IMR-90 (cell line): ENCODE measurements at regions not wholly inside any gene's neighbourhood (a gene's known extent, or its start where the extent isn't known, plus 50 kb on each side); places are given as distances from the start of the nearest gene placed in this dataset.

Source experiments
- ATAC-seq: fragments of 200-7000 bp; cut with Tn5 transposase; 2 replicates; pipeline ENCODE4 v1.9.1; 2020; ENCODE audit warnings: low read depth, mild to moderate bottlenecking, moderate library complexity
- BruUV-seq: library from RNA; stranded (reverse); fragments of 400-500 nt; replicated peaks from 2 replicates; lab custom pipeline; 2021; lab: Mats Ljungman, UMichigan
- CTCF ChIA-PET: fragments of 300-600 bp; formaldehyde crosslinking; extraction: SDS; loops from one replicate; lab custom pipeline; 2021; ENCODE audit warnings: antibody characterized with exemption; lab: Yijun Ruan, JAX
- POLR2A ChIA-PET: fragments of 300-600 bp; sonication (Branson Sonifier 250); formaldehyde crosslinking; loops from one replicate; lab custom pipeline; 2022; ENCODE audit warnings: antibody characterized with exemption; ENCODE audit not compliant: unreplicated experiment; lab: Charles Lee
- DNase-seq: peaks from one replicate; pipeline ENCODE4 v3.0.0; 2013
- H2AFZ ChIP-seq: replicated peaks from 2 replicates; pipeline ENCODE3; 2013; ENCODE audit warnings: low read length, mild to moderate bottlenecking; ENCODE audit not compliant: poor library complexity
- H2AK5ac ChIP-seq: 2 replicates; pipeline ENCODE4 v1.6.1; 2013; ENCODE audit warnings: low read depth, low read length, inconsistent platforms
- H2AK9ac ChIP-seq: replicated peaks from 2 replicates; pipeline ENCODE3; 2013; ENCODE audit warnings: mild to moderate bottlenecking, low read depth, low read length, moderate library complexity; ENCODE audit not compliant: poor library complexity
- H2BK120ac ChIP-seq: 2 replicates; pipeline ENCODE4 v1.6.1; 2013; ENCODE audit warnings: low read depth, low read length, inconsistent platforms
- H2BK15ac ChIP-seq: 3 replicates; pipeline ENCODE4 v1.6.1; 2013; ENCODE audit warnings: low read depth, low read length, inconsistent platforms
- H2BK20ac ChIP-seq: 2 replicates; pipeline ENCODE4 v1.6.1; 2013; ENCODE audit warnings: low read depth, mild to moderate bottlenecking, inconsistent platforms, low read length, moderate library complexity
- H2BK5ac ChIP-seq: 2 replicates; pipeline ENCODE4 v1.6.1; 2013; ENCODE audit warnings: mild to moderate bottlenecking, low read depth, low read length, inconsistent platforms; ENCODE audit not compliant: poor library complexity, severe bottlenecking
- H3K14ac ChIP-seq: replicated peaks from 2 replicates; pipeline ENCODE4 v1.6.1; 2013; ENCODE audit warnings: low read depth, low read length, inconsistent platforms
- H3K18ac ChIP-seq: 2 replicates; pipeline ENCODE4 v1.6.1; 2013; ENCODE audit warnings: low read depth, low read length, control low read depth
- H3K23ac ChIP-seq: 2 replicates; pipeline ENCODE4 v1.6.1; 2013; ENCODE audit warnings: low read depth, low read length, inconsistent platforms
- H3K27ac ChIP-seq: 2 replicates; pipeline ENCODE4 v1.5.1; 2013; ENCODE audit warnings: mild to moderate bottlenecking, control low read depth, low read length; ENCODE audit not compliant: insufficient read depth
- H3K27me3 ChIP-seq: 2 replicates; pipeline ENCODE4 v1.6.1; 2013; ENCODE audit warnings: low read length; ENCODE audit not compliant: control insufficient read depth, insufficient read depth
- H3K36me3 ChIP-seq: 2 replicates; pipeline ENCODE4 v1.6.1; 2013; ENCODE audit warnings: low read length, mixed read lengths; ENCODE audit not compliant: control insufficient read depth, insufficient read depth
- H3K4ac ChIP-seq: 2 replicates; pipeline ENCODE4 v1.6.1; 2013; ENCODE audit warnings: low read depth, low read length, inconsistent platforms
- H3K4me1 ChIP-seq: 2 replicates; pipeline ENCODE4 v1.6.1; 2013; ENCODE audit warnings: low read length, mixed read lengths; ENCODE audit not compliant: control insufficient read depth, insufficient read depth
- H3K4me2 ChIP-seq: 2 replicates; pipeline ENCODE4 v1.6.1; 2013; ENCODE audit warnings: low read depth, mild to moderate bottlenecking, control low read depth, low read length, moderate library complexity
- H3K4me3 ChIP-seq: 2 replicates; pipeline ENCODE4 v1.5.1; 2013; ENCODE audit warnings: low read depth, mild to moderate bottlenecking, control low read depth, low read length, moderate library complexity; ENCODE audit not compliant: insufficient read depth
- H3K56ac ChIP-seq: 2 replicates; pipeline ENCODE4 v1.6.1; 2013; ENCODE audit warnings: low read length, inconsistent platforms; ENCODE audit not compliant: insufficient read depth; ENCODE audit errors: extremely low read depth
- H3K79me1 ChIP-seq, 2 experiments: 2 replicates each; pipeline ENCODE4 v1.6.1; 2013; ENCODE audit warnings: low read length in 2 of 2, inconsistent platforms in 1 of 2, low read depth in 1 of 2
- H3K9ac ChIP-seq: 2 replicates; pipeline ENCODE4 v1.6.1; 2013; ENCODE audit warnings: low read depth, low read length, control low read depth
- H3K9me1 ChIP-seq: 2 replicates; pipeline ENCODE4 v1.6.1; 2013; ENCODE audit warnings: low read length, inconsistent platforms; ENCODE audit not compliant: insufficient read depth
- H3K9me3 ChIP-seq: 2 replicates; pipeline ENCODE4 v1.6.1; 2013; ENCODE audit warnings: low read length; ENCODE audit not compliant: control insufficient read depth, insufficient read depth
- H4K20me1 ChIP-seq: 2 replicates; pipeline ENCODE4 v1.6.1; 2013; ENCODE audit warnings: low read length, inconsistent platforms; ENCODE audit not compliant: insufficient read depth
- H4K5ac ChIP-seq: 2 replicates; pipeline ENCODE4 v1.6.1; 2013; ENCODE audit warnings: mild to moderate bottlenecking, low read depth, low read length, control low read depth
- H4K8ac ChIP-seq, 2 experiments: 2 replicates each; pipeline ENCODE4 v1.6.1; 2013; ENCODE audit warnings: low read depth in 2 of 2, low read length in 2 of 2, control low read depth in 1 of 2, inconsistent platforms in 1 of 2
- H4K91ac ChIP-seq: 2 replicates; pipeline ENCODE4 v1.6.1; 2013; ENCODE audit warnings: low read depth, low read length, inconsistent platforms; ENCODE audit not compliant: insufficient read depth
- BHLHE40 ChIP-seq: fragments of 150-350 bp; IDR thresholded peaks from 2 replicates; pipeline ENCODE4 v1.6.1; 2016; ENCODE audit warnings: mild to moderate bottlenecking, low read depth, low read length
- CEBPB ChIP-seq: IDR thresholded peaks from 2 replicates; pipeline ENCODE4 v1.6.1; 2012; ENCODE audit warnings: low read depth, low read length, improper control_type of control experiment
- FOS ChIP-seq: fragments of 150-350 bp; IDR thresholded peaks from 2 replicates; pipeline ENCODE4 v1.6.1; 2016; ENCODE audit warnings: low read depth, low read length
- MAFK ChIP-seq: IDR thresholded peaks from 2 replicates; pipeline ENCODE4 v1.6.1; 2012; ENCODE audit warnings: low read depth, low read length, improper control_type of control experiment
- MXI1 ChIP-seq: IDR thresholded peaks from 2 replicates; pipeline ENCODE4 v1.6.1; 2012; ENCODE audit warnings: low read depth, mild to moderate bottlenecking, low read length, moderate library complexity, borderline replicate concordance
- NFE2L2 ChIP-seq: fragments of 150-350 bp; IDR thresholded peaks from 2 replicates; pipeline ENCODE4 v1.6.1; 2016; ENCODE audit warnings: low read depth, mild to moderate bottlenecking, low read length
- POLR2A ChIP-seq: IDR thresholded peaks from 2 replicates; pipeline ENCODE4 v1.6.1; 2012; ENCODE audit warnings: mild to moderate bottlenecking, low read depth, low read length
- RAD21 ChIP-seq: IDR thresholded peaks from 2 replicates; pipeline ENCODE4 v1.6.1; 2012; ENCODE audit warnings: low read length, improper control_type of control experiment
- RCOR1 ChIP-seq: IDR thresholded peaks from 2 replicates; pipeline ENCODE4 v1.6.1; 2012; ENCODE audit warnings: mild to moderate bottlenecking, low read length, improper control_type of control experiment; ENCODE audit not compliant: insufficient replicate concordance
- RFX5 ChIP-seq: IDR thresholded peaks from 2 replicates; pipeline ENCODE4 v1.8.0; 2012; ENCODE audit warnings: low read depth, mild to moderate bottlenecking, low read length, moderate library complexity
- SMC3 ChIP-seq: fragments of 150-350 bp; IDR thresholded peaks from 2 replicates; pipeline ENCODE4 v1.6.1; 2016; ENCODE audit warnings: low read depth, mild to moderate bottlenecking, antibody characterized with exemption, low read length, moderate library complexity
- USF2 ChIP-seq: fragments of 150-350 bp; IDR thresholded peaks from 2 replicates; pipeline ENCODE4 v1.6.1; 2017; ENCODE audit warnings: mild to moderate bottlenecking, antibody characterized with exemption, low read length, low read depth
- WGBS, 2 experiments: methylation state at CpG; one replicate each; pipeline versions ENCODE4 v1.1.5 to v1.1.7; 2013; ENCODE audit warnings: missing lambda C conversion rate in 2 of 2; ENCODE audit not compliant: insufficient read length in 1 of 2; ENCODE audit errors: extremely low coverage in 2 of 2; 5-methylcytosine and 5-hydroxymethylcytosine counted together
- dilution Hi-C: fragments of 300-500 bp; cut with HindIII; formaldehyde crosslinking; loops from one replicate; pipeline ENCODE4 v1.14.3; 2018; ENCODE audit warnings: low sequenced_read_pairs; ENCODE audit not compliant: unreplicated experiment
- in situ Hi-C: fragments of 300-500 bp; cut with MboI; formaldehyde crosslinking; loops from 3 replicates; pipeline ENCODE4 v1.14.3; 2019; ENCODE audit warnings: low sequenced_read_pairs, inconsistent platforms, mixed read lengths
- intact Hi-C: fragments of 100-400 bp; cut with micrococcal nuclease; formaldehyde crosslinking; loops from 2 replicates; pipeline ENCODE4 v1.10.0; 2022
- TF ChIP-seq, protein P1 (sequence below): fragments of 150-350 bp; IDR thresholded peaks from 2 replicates; pipeline ENCODE4 v1.6.1; 2016; ENCODE audit warnings: low read depth, mild to moderate bottlenecking, low read length, moderate library complexity, borderline replicate concordance
- TF ChIP-seq, protein P2 (sequence below): conservative IDR thresholded peaks from 2 replicates; pipeline ENCODE4 v1.5.1; 2012; ENCODE audit warnings: mild to moderate bottlenecking, low read depth, low read length, improper control_type of control experiment

- H3K4ac ChIP-seq = no peak overlapping the region
- H2BK20ac ChIP-seq = no peak overlapping the region
- no peak overlapping the region for H2BK15ac ChIP-seq
- H3K23ac ChIP-seq = no peak overlapping the region
- H4K91ac ChIP-seq = no peak overlapping the region
- H2AFZ ChIP-seq = no peak overlapping the region
- no CpG with 5 or more reads among the region's 2 CpGs for WGBS, 2 experiments
- H3K9ac ChIP-seq = no peak overlapping the region
- no peak overlapping the region for H3K18ac ChIP-seq
- H2AK9ac ChIP-seq = no peak overlapping the region
- H3K14ac ChIP-seq = no peak overlapping the region
- DNase-seq = no peak
- H3K9me1 ChIP-seq = no peaks in the 10 kb centered on the region
- no peaks in the 10 kb centered on the region for H3K79me1 ChIP-seq
- H3K56ac ChIP-seq = no peak overlapping the region
- no peak overlapping the region for H4K8ac ChIP-seq
- no peak overlapping the region for H2BK5ac ChIP-seq
- no peak overlapping the region for H3K4me2 ChIP-seq
- BruUV-seq = no TSS peak
- H2BK120ac ChIP-seq = no peak overlapping the region
- in situ Hi-C loops = no loop called here
- ChIA-PET CTCF (no interaction called here), POLR2A (no interaction called here)
- intact Hi-C loops = no loop called here
- dilution Hi-C loops = no loop called here
- no peak overlapping the region for H3K4me3 ChIP-seq
- no peaks in the 10 kb centered on the region; the same call in 1 of the 2 replicates for H3K27me3 ChIP-seq
- TF ChIP-seq RFX5 (no peak), MXI1 (no peak), POLR2A (no peak), MAFK (no peak), FOS (no peak), RAD21 (no peak), USF2 (no peak), RCOR1 (no peak), CEBPB (no peak), SMC3 (no peak), BHLHE40 (no peak), NFE2L2 (no peak)
- TF ChIP-seq, protein P1, sequence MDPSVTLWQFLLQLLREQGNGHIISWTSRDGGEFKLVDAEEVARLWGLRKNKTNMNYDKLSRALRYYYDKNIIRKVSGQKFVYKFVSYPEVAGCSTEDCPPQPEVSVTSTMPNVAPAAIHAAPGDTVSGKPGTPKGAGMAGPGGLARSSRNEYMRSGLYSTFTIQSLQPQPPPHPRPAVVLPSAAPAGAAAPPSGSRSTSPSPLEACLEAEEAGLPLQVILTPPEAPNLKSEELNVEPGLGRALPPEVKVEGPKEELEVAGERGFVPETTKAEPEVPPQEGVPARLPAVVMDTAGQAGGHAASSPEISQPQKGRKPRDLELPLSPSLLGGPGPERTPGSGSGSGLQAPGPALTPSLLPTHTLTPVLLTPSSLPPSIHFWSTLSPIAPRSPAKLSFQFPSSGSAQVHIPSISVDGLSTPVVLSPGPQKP = no peak
- TF ChIP-seq, protein P2, sequence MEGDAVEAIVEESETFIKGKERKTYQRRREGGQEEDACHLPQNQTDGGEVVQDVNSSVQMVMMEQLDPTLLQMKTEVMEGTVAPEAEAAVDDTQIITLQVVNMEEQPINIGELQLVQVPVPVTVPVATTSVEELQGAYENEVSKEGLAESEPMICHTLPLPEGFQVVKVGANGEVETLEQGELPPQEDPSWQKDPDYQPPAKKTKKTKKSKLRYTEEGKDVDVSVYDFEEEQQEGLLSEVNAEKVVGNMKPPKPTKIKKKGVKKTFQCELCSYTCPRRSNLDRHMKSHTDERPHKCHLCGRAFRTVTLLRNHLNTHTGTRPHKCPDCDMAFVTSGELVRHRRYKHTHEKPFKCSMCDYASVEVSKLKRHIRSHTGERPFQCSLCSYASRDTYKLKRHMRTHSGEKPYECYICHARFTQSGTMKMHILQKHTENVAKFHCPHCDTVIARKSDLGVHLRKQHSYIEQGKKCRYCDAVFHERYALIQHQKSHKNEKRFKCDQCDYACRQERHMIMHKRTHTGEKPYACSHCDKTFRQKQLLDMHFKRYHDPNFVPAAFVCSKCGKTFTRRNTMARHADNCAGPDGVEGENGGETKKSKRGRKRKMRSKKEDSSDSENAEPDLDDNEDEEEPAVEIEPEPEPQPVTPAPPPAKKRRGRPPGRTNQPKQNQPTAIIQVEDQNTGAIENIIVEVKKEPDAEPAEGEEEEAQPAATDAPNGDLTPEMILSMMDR = no peak
- no peaks in the 10 kb centered on the region for H3K36me3 ChIP-seq
- no peak for ATAC-seq
- no peak overlapping the region for H4K5ac ChIP-seq
- no peak overlapping the region for H3K27ac ChIP-seq
- no peaks in the 10 kb centered on the region for H4K20me1 ChIP-seq
- no peaks in the 10 kb centered on the region for H3K4me1 ChIP-seq
- no peak overlapping the region for H2AK5ac ChIP-seq
- H3K9me3 ChIP-seq = peaks cover under 1% of the 10 kb centered on the region; the same call in 1 of the 2 replicates
Measured at GRCh38 chr2:48161628-48162027, 152.9 kb upstream of the FOXN2 start.
